OCI-LY7 (cell line): ENCODE measurements at regions not wholly inside any gene's neighbourhood (a gene's known extent, or its start where the extent isn't known, plus 50 kb on each side); places are given as distances from the start of the nearest gene placed in this dataset.
A peak's percentile ranks its signal among the peaks of the same experiment; 100 is the strongest.
"Not testable (repeated sequence)": the region's sequence is repeated elsewhere in the genome, so short reads cannot be mapped to it uniquely, and the experiment has no call there.

Experiments
- BruUV-seq: library from RNA; stranded (reverse); fragments of 400-500 nt; replicated peaks from 2 replicates; lab custom pipeline; 2021; lab: Mats Ljungman, UMichigan
- CTCF ChIA-PET: fragments of 300-600 bp; sonication (Branson Sonifier 250); formaldehyde crosslinking; loops from one replicate; lab custom pipeline; 2022; ENCODE audit warnings: antibody characterized with exemption; ENCODE audit not compliant: unreplicated experiment; lab: Charles Lee
- POLR2A ChIA-PET: fragments of 300-600 bp; sonication (Branson Sonifier 250); formaldehyde crosslinking; loops from one replicate; lab custom pipeline; 2022; ENCODE audit warnings: antibody characterized with exemption; lab: Charles Lee
- DNase-seq: peaks from one replicate; pipeline ENCODE4 v3.0.0-alpha.2; 2015; ENCODE audit warnings: low spot score
- H2AFZ ChIP-seq: fragments of 200-600 bp; sonication (generic), shearing (Covaris generic); 2 replicates; pipeline ENCODE4 v1.6.1; 2014; ENCODE audit warnings: mild to moderate bottlenecking, antibody characterized with exemption, low read length, moderate library complexity
- H3K27ac ChIP-seq: fragments of 200-600 bp; sonication (generic); 2 replicates; pipeline ENCODE4 v1.5.1; 2014; ENCODE audit warnings: mixed run types, low read depth, mild to moderate bottlenecking, moderate library complexity, low read length, inconsistent platforms; ENCODE audit not compliant: poor library complexity, severe bottlenecking
- H3K36me3 ChIP-seq: fragments of 200-600 bp; sonication (generic); 2 replicates; pipeline ENCODE4 v1.6.1; 2014; ENCODE audit warnings: mild to moderate bottlenecking, antibody characterized with exemption, low read length, moderate library complexity, mixed read lengths; ENCODE audit not compliant: insufficient read depth
- H3K4me1 ChIP-seq: fragments of 200-600 bp; sonication (generic); 2 replicates; pipeline ENCODE4 v1.5.1; 2014; ENCODE audit warnings: mild to moderate bottlenecking, low read length; ENCODE audit not compliant: insufficient read depth, poor library complexity, severe bottlenecking
- H3K4me2 ChIP-seq: fragments of 200-600 bp; sonication (generic); 2 replicates; pipeline ENCODE4 v1.6.1; 2014; ENCODE audit warnings: mild to moderate bottlenecking, low read length
- H3K4me3 ChIP-seq: fragments of 200-600 bp; sonication (generic); 2 replicates; pipeline ENCODE4 v1.5.1; 2014; ENCODE audit warnings: mild to moderate bottlenecking, low read depth, low read length; ENCODE audit not compliant: poor library complexity, severe bottlenecking
- H3K79me2 ChIP-seq: fragments of 200-600 bp; sonication (generic); 2 replicates; pipeline ENCODE4 v1.6.1; 2016; ENCODE audit warnings: low read depth, mild to moderate bottlenecking, low read length, moderate library complexity, mixed read lengths; ENCODE audit not compliant: insufficient read depth
- H3K9me2 ChIP-seq: fragments of 200-600 bp; sonication (generic); 2 replicates; pipeline ENCODE4 v1.6.1; 2016; ENCODE audit warnings: mild to moderate bottlenecking, low read length, mixed read lengths; ENCODE audit not compliant: insufficient read depth
- H3K9me3 ChIP-seq: fragments of 200-600 bp; sonication (generic); 2 replicates; pipeline ENCODE4 v1.6.1; 2014; ENCODE audit warnings: mild to moderate bottlenecking, mixed run types, low read length, mixed read lengths
- H4K20me1 ChIP-seq: fragments of 200-600 bp; sonication (generic); 2 replicates; pipeline ENCODE4 v1.6.1; 2014; ENCODE audit warnings: mild to moderate bottlenecking, antibody characterized with exemption, low read length, moderate library complexity, mixed read lengths; ENCODE audit not compliant: insufficient read depth
- EZH2phosphoT487 ChIP-seq: fragments of 200-600 bp; sonication (generic); IDR thresholded peaks from 2 replicates; pipeline ENCODE4 v1.6.1; 2018; ENCODE audit warnings: low read depth, borderline replicate concordance, mild to moderate bottlenecking, mixed run types, antibody characterized with exemption, low read length, moderate library complexity, mixed read lengths
- intact Hi-C: fragments of 100-400 bp; cut with micrococcal nuclease; formaldehyde crosslinking; loops from one replicate; pipeline ENCODE4 v1.10.0; 2022; ENCODE audit not compliant: unreplicated experiment
- TF ChIP-seq, protein P1 (sequence below): fragments of 200-600 bp; sonication (generic); conservative IDR thresholded peaks from 2 replicates; pipeline ENCODE4 v1.5.1; 2014; ENCODE audit warnings: mild to moderate bottlenecking, antibody characterized with exemption, low read length, moderate library complexity, mixed read lengths

DNA sequence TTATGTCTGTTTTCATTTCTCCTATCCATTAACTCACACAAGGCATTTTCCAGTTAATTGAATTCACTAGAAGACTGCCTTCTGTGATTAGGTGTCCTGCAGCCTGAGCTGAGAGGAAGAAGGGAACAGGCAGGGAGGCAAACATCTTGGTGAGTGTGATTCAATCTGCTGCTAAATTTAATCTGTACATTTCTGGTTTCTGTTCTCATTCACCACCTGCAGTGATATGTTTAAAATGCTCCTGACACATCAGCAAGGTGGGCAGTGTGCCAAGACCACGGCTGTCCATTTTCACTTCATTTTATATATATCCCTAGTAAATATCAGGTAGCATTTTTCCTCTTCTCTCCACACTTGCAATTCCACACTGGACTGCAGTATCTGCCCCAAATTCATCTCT is 416.5 kb downstream of the TMEM135 start:
- Histone ChIP-seq H3K9me3 (no peaks in the 10 kb centered on the region; the same call in 1 of the 2 replicates), H3K9me2 (no peaks in the 10 kb centered on the region), H2AFZ (peak overlapping the region; percentile 28; the same call in 1 of the 2 replicates), H4K20me1 (no peaks in the 10 kb centered on the region), H3K27ac (peak overlapping the region; percentile 96), H3K4me3 (peak overlapping the region; percentile 55), H3K4me1 (peaks cover 82% of the 10 kb centered on the region), H3K36me3 (peaks cover 13% of the 10 kb centered on the region), H3K4me2 (peak overlapping the region; percentile 82), H3K79me2 (peaks cover 16% of the 10 kb centered on the region; the same call in 1 of the 2 replicates)
- TF ChIP-seq EZH2phosphoT487, result no peak
- TF ChIP-seq, protein P1, sequence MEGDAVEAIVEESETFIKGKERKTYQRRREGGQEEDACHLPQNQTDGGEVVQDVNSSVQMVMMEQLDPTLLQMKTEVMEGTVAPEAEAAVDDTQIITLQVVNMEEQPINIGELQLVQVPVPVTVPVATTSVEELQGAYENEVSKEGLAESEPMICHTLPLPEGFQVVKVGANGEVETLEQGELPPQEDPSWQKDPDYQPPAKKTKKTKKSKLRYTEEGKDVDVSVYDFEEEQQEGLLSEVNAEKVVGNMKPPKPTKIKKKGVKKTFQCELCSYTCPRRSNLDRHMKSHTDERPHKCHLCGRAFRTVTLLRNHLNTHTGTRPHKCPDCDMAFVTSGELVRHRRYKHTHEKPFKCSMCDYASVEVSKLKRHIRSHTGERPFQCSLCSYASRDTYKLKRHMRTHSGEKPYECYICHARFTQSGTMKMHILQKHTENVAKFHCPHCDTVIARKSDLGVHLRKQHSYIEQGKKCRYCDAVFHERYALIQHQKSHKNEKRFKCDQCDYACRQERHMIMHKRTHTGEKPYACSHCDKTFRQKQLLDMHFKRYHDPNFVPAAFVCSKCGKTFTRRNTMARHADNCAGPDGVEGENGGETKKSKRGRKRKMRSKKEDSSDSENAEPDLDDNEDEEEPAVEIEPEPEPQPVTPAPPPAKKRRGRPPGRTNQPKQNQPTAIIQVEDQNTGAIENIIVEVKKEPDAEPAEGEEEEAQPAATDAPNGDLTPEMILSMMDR, result no peak
- CTCF ChIA-PET, result interaction anchor here (1.0 to 1.2 kb wide), 2 partner anchors 98 to 101 kb away, joined by 3 to 11 read pairs; no protein-coding TSS in a partner anchor
- BruUV-seq, result no TSS peak
- DNase-seq, result peak; percentile 91
- POLR2A ChIA-PET, result interaction anchor here (0.6 to 2.7 kb wide), 16 partner anchors 10 to 519 kb away, joined by 3 to 15 read pairs (median 4); no protein-coding TSS in a partner anchor
- intact Hi-C loops, result loop anchor here (1.0 to 5.0 kb wide), 5 partner anchors 33 to 883 kb away; partner anchors contain the start of gene CTSC

DNA sequence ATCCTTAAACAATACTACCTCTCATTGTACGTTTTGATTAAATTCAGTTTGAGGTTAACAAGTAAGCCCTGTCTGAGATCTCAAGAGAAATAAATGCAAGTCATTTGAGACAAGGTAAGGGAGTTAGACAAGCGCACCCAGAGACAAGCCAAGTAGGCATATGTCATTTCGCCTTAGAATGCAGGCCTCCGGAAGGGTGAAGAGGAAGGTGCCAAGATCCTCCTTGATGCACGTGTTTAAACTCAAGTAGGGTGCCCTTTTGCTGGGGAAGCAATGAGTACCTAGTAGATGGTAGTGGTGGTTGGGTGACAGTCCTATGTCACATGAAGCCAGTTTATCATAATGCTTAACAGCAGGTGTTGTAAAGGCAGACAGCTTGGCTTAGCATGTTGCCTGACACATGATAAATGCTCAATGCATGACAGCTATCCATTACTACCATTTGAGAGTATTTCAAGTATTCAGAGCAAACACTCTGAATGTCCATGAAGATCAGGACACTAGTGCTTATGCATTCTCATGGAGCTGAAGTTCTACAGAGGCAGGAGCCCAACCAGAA is 415.9 kb downstream of the TMEM135 start:
- ChIA-PET POLR2A (interaction anchor here (1.3 to 2.7 kb wide), 8 partner anchors 9 to 100 kb away, joined by 3 to 15 read pairs (median 4); no protein-coding TSS in a partner anchor), CTCF (interaction anchor here (1.2 kb wide), 1 partner anchor 100 kb away, joined by 11 read pairs; no protein-coding TSS in a partner anchor)
- Histone ChIP-seq H3K79me2 (peaks cover 16% of the 10 kb centered on the region; the same call in 1 of the 2 replicates), H3K9me2 (no peaks in the 10 kb centered on the region), H3K27ac (peak overlapping the region; percentile 96), H4K20me1 (no peaks in the 10 kb centered on the region), H3K36me3 (peaks cover 17% of the 10 kb centered on the region), H2AFZ (peak overlapping the region; percentile 28; the same call in 1 of the 2 replicates), H3K4me3 (peak overlapping the region; percentile 37), H3K9me3 (no peaks in the 10 kb centered on the region; the same call in 1 of the 2 replicates), H3K4me2 (peak overlapping the region; percentile 82), H3K4me1 (peaks cover 80% of the 10 kb centered on the region)
- TF ChIP-seq, protein P1, result no peak
- TF ChIP-seq EZH2phosphoT487, result no peak
- intact Hi-C loops, result loop anchor here (1.0 to 5.0 kb wide), 5 partner anchors 33 to 884 kb away; partner anchors contain the start of gene CTSC
- no TSS peak for BruUV-seq
- peak; percentile 50 for DNase-seq

DNA sequence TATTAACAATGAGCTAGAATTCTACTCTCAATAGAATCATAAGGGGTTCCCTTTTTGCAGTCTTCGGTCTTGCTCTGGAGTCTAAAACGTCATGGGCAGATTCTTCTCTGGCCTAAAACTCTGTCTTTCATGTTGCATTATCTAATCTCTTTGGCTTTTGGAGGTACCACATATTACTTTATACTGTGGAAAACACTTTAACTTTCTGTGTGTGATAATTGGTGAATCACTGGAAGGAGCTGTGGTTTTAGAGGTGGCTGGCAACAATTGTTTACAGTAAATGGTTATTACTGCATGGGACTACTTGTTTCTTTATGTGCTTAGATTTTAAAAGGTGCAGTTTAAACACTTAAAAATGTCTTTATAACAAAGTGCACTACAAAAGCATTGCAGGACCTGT is 414.3 kb downstream of the TMEM135 start:
- H3K27ac ChIP-seq, result peak overlapping the region; percentile 96
- DNase-seq, H3K9me3 ChIP-seq, H3K4me3 ChIP-seq, H4K20me1 ChIP-seq, CTCF ChIA-PET, H3K9me2 ChIP-seq, BruUV-seq: not testable (repeated sequence)
- H3K79me2 ChIP-seq, result peaks cover 16% of the 10 kb centered on the region; the same call in 1 of the 2 replicates
- POLR2A ChIA-PET, result interaction anchor here (0.7 to 1.6 kb wide), 7 partner anchors 7 to 884 kb away, joined by 3 to 5 read pairs (median 3); no protein-coding TSS in a partner anchor
- peak overlapping the region; percentile 15; the same call in 1 of the 2 replicates for H2AFZ ChIP-seq
- intact Hi-C loops, result loop anchor here (5.0 kb wide), 1 partner anchor 885 kb away; the partner anchor contains the start of gene CTSC
- H3K4me1 ChIP-seq, result peaks cover 95% of the 10 kb centered on the region
- H3K36me3 ChIP-seq, result peaks cover 25% of the 10 kb centered on the region
- H3K4me2 ChIP-seq, result peak overlapping the region; percentile 82
